Ishikawa (cell line): ENCODE measurements at regions not wholly inside any gene's neighbourhood (a gene's known extent, or its start where the extent isn't known, plus 50 kb on each side); places are given as distances from the start of the nearest gene placed in this dataset.

Experiments
- CEBPB ChIP-seq: IDR thresholded peaks from 2 replicates; pipeline ENCODE4 v1.6.1; 2012
- CREB1 ChIP-seq: IDR thresholded peaks from 2 replicates; pipeline ENCODE4 v1.6.1; 2012; ENCODE audit warnings: low read depth
- EGR1 ChIP-seq: IDR thresholded peaks from 2 replicates; pipeline ENCODE4 v1.6.1; 2012
- EP300 ChIP-seq: IDR thresholded peaks from 2 replicates; pipeline ENCODE4 v1.6.1; 2012; ENCODE audit warnings: borderline replicate concordance
- MAX ChIP-seq: IDR thresholded peaks from 2 replicates; pipeline ENCODE4 v1.6.1; 2012
- RAD21 ChIP-seq: IDR thresholded peaks from 2 replicates; pipeline ENCODE4 v1.6.1; 2012; ENCODE audit warnings: low read depth
- TAF1 ChIP-seq: IDR thresholded peaks from 2 replicates; pipeline ENCODE4 v1.6.1; 2012; ENCODE audit warnings: low read depth, mild to moderate bottlenecking
- TCF12 ChIP-seq: IDR thresholded peaks from 2 replicates; pipeline ENCODE4 v1.6.1; 2012; ENCODE audit warnings: low read depth
- YY1 ChIP-seq: IDR thresholded peaks from 2 replicates; pipeline ENCODE4 v1.6.1; 2012; ENCODE audit warnings: low read depth
- ZBTB7A ChIP-seq: IDR thresholded peaks from 2 replicates; pipeline ENCODE4 v1.6.1; 2012; ENCODE audit warnings: low read depth
- TF ChIP-seq, protein P1 (sequence below): IDR thresholded peaks from 2 replicates; pipeline ENCODE4 v1.6.1; 2012; ENCODE audit warnings: low read depth, mild to moderate bottlenecking
- TF ChIP-seq, protein P2 (sequence below): IDR thresholded peaks from 2 replicates; pipeline ENCODE4 v1.6.1; 2012

- TF ChIP-seq EGR1 (no peak), MAX (no peak), EP300 (no peak), TCF12 (no peak), CEBPB (no peak), YY1 (no peak), ZBTB7A (no peak), RAD21 (no peak), TAF1 (no peak), CREB1 (no peak)
- TF ChIP-seq, protein P1, sequence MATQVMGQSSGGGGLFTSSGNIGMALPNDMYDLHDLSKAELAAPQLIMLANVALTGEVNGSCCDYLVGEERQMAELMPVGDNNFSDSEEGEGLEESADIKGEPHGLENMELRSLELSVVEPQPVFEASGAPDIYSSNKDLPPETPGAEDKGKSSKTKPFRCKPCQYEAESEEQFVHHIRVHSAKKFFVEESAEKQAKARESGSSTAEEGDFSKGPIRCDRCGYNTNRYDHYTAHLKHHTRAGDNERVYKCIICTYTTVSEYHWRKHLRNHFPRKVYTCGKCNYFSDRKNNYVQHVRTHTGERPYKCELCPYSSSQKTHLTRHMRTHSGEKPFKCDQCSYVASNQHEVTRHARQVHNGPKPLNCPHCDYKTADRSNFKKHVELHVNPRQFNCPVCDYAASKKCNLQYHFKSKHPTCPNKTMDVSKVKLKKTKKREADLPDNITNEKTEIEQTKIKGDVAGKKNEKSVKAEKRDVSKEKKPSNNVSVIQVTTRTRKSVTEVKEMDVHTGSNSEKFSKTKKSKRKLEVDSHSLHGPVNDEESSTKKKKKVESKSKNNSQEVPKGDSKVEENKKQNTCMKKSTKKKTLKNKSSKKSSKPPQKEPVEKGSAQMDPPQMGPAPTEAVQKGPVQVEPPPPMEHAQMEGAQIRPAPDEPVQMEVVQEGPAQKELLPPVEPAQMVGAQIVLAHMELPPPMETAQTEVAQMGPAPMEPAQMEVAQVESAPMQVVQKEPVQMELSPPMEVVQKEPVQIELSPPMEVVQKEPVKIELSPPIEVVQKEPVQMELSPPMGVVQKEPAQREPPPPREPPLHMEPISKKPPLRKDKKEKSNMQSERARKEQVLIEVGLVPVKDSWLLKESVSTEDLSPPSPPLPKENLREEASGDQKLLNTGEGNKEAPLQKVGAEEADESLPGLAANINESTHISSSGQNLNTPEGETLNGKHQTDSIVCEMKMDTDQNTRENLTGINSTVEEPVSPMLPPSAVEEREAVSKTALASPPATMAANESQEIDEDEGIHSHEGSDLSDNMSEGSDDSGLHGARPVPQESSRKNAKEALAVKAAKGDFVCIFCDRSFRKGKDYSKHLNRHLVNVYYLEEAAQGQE, result no peak
- TF ChIP-seq, protein P2, sequence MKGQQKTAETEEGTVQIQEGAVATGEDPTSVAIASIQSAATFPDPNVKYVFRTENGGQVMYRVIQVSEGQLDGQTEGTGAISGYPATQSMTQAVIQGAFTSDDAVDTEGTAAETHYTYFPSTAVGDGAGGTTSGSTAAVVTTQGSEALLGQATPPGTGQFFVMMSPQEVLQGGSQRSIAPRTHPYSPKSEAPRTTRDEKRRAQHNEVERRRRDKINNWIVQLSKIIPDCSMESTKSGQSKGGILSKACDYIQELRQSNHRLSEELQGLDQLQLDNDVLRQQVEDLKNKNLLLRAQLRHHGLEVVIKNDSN, result no peak
Measured at GRCh38 chr5:128722551-128722950, 184.5 kb upstream of the FBN2 start.
